ENCODE measurements at regions not wholly inside any gene's neighbourhood (a gene's known extent, or its start where the extent isn't known, plus 50 kb on each side); places are given as distances from the start of the nearest gene placed in this dataset.

- Histone ChIP-seq H3K4me3 (no peak overlapping the region), H3K4me1 (no peaks in the 10 kb centered on the region), H3K27ac (no peak overlapping the region), H3K27me3 (no peaks in the 10 kb centered on the region), H3K36me3 (no peaks in the 10 kb centered on the region), H3K9me3 (no peaks in the 10 kb centered on the region)
- DNase-seq (ENCODE audit: extremely low spot score in 2 of 2): no peak
- TF ChIP-seq POLR2A (IDR thresholded peaks at IDR 0.05): no peak
- intact Hi-C loops (cut with DNase I): no loop called here
Observed at GRCh38 chr1:232568906-232569553, 60.9 kb downstream of the SIPA1L2 start.

- intact Hi-C loops (cut with DNase I): no loop called here
- no peak overlapping the region for H3K4me3 ChIP-seq
- no peak overlapping the region for H3K27ac ChIP-seq
- no peaks in the 10 kb centered on the region for H3K27me3 ChIP-seq
- no peaks in the 10 kb centered on the region for H3K36me3 ChIP-seq
- H3K9me3 ChIP-seq: no peaks in the 10 kb centered on the region
- TF ChIP-seq POLR2AphosphoS5 (IDR thresholded peaks at IDR 0.05; ENCODE audit: insufficient read depth in 1 of 2, low read depth in 1 of 2) (no peak), POLR2A (IDR thresholded peaks at IDR 0.05) (no peak), CTCF (IDR thresholded peaks at IDR 0.05) (no peak)
- no peaks in the 10 kb centered on the region for H3K4me1 ChIP-seq
- no peak for DNase-seq (ENCODE audit: extremely low spot score in 2 of 2)
Observed at GRCh38 chr1:232568331-232568852, 61.5 kb downstream of the SIPA1L2 start.

GRCh38 chr1:232566093-232566492 is 63.8 kb downstream of the SIPA1L2 start:
- no peak overlapping the region for H3K27ac ChIP-seq
- intact Hi-C loops (cut with DNase I): no loop called here
- no peak overlapping the region for H3K4me3 ChIP-seq
- no peaks in the 10 kb centered on the region for H3K27me3 ChIP-seq
- no peaks in the 10 kb centered on the region for H3K36me3 ChIP-seq
- DNase-seq (ENCODE audit: extremely low spot score in 2 of 2): no peak
- H3K4me1 ChIP-seq: no peaks in the 10 kb centered on the region
- no peaks in the 10 kb centered on the region for H3K9me3 ChIP-seq
- TF ChIP-seq POLR2AphosphoS5 (IDR thresholded peaks at IDR 0.05; ENCODE audit: insufficient read depth in 1 of 2, low read depth in 1 of 2): no peak
- TF ChIP-seq CTCF (IDR thresholded peaks at IDR 0.05): no peak
- no peak for TF ChIP-seq POLR2A (IDR thresholded peaks at IDR 0.05)

GRCh38 chr1:232562855-232563510 is 67.0 kb downstream of the SIPA1L2 start:
- Histone ChIP-seq H3K4me1 (peaks cover 5% of the 10 kb centered on the region), H3K4me3 (no peak overlapping the region), H3K9me3 (no peaks in the 10 kb centered on the region), H3K27me3 (no peaks in the 10 kb centered on the region), H3K27ac (no peak overlapping the region), H3K36me3 (no peaks in the 10 kb centered on the region)
- no peak for DNase-seq (ENCODE audit: extremely low spot score in 2 of 2)
- no peak for TF ChIP-seq POLR2AphosphoS5 (IDR thresholded peaks at IDR 0.05; ENCODE audit: insufficient read depth in 1 of 2, low read depth in 1 of 2)
- intact Hi-C loops (cut with DNase I): no loop called here

- H3K36me3 ChIP-seq: no peaks in the 10 kb centered on the region
- TF ChIP-seq CTCF (IDR thresholded peaks at IDR 0.05) (no peak), POLR2AphosphoS5 (IDR thresholded peaks at IDR 0.05; ENCODE audit: insufficient read depth in 1 of 2, low read depth in 1 of 2) (no peak), POLR2A (IDR thresholded peaks at IDR 0.05) (no peak)
- peaks cover 5% of the 10 kb centered on the region for H3K4me1 ChIP-seq
- intact Hi-C loops (cut with DNase I): no loop called here
- no peak overlapping the region for H3K27ac ChIP-seq
- no peak for DNase-seq (ENCODE audit: extremely low spot score in 2 of 2)
- no peak overlapping the region for H3K4me3 ChIP-seq
- H3K27me3 ChIP-seq: no peaks in the 10 kb centered on the region
- H3K9me3 ChIP-seq: no peaks in the 10 kb centered on the region
Observed at GRCh38 chr1:232561381-232561780, 68.6 kb downstream of the SIPA1L2 start.

- DNase-seq (ENCODE audit: extremely low spot score in 2 of 2): no peak
- Histone ChIP-seq H3K9me3 (no peaks in the 10 kb centered on the region), H3K27ac (no peak overlapping the region), H3K4me3 (no peak overlapping the region), H3K27me3 (no peaks in the 10 kb centered on the region), H3K36me3 (no peaks in the 10 kb centered on the region), H3K4me1 (peaks cover 5% of the 10 kb centered on the region)
- no peak for TF ChIP-seq CTCF (IDR thresholded peaks at IDR 0.05)
- no peak for TF ChIP-seq POLR2A (IDR thresholded peaks at IDR 0.05)
- TF ChIP-seq POLR2AphosphoS5 (IDR thresholded peaks at IDR 0.05; ENCODE audit: insufficient read depth in 1 of 2, low read depth in 1 of 2): no peak
- intact Hi-C loops (cut with DNase I): no loop called here
Observed at GRCh38 chr1:232560940-232561339, 69.0 kb downstream of the SIPA1L2 start.

All from vagina (tissue), 2 donors.